Stimulated activated CD8-positive, alpha-beta memory T cell treated with anti-CD3 and anti-CD28 coated beads, Interleukin-2, amount 100 ng/mL, for 48 hours (primary cell): ENCODE measurements at regions not wholly inside any gene's neighbourhood (a gene's known extent, or its start where the extent isn't known, plus 50 kb on each side); places are given as distances from the start of the nearest gene placed in this dataset.
A peak's percentile ranks its signal among the peaks of the same experiment; 100 is the strongest.
"Not testable (repeated sequence)": the region's sequence is repeated elsewhere in the genome, so short reads cannot be mapped to it uniquely, and the experiment has no call there.

Source experiments
- DNase-seq, 2 donors: peaks; one replicate each; pipeline ENCODE4 v3.0.0-alpha.2; 2020; ENCODE audit warnings: low read depth in 2 of 2

GRCh38 chr5:42949348-42950115 is 90.6 kb downstream of the ANXA2R start:
- peak; percentile 26 to 30 for DNase-seq

- no peak for DNase-seq
These were observed 91.2 kb downstream of the ANXA2R start for GRCh38 chr5:42948961-42949347.

- no peak for DNase-seq
These were observed 95.1 kb downstream of the ANXA2R start for GRCh38 chr5:42944989-42945388.

GRCh38 chr5:42943931-42944631 is 96.0 kb downstream of the ANXA2R start:
- no peak for DNase-seq

- DNase-seq: no peak
These were observed 99.3 kb downstream of the ANXA2R start for GRCh38 chr5:42940853-42941252.

- not testable (repeated sequence) for DNase-seq
These were observed 108.1 kb downstream of the ANXA2R start for GRCh38 chr5:42932011-42932410.

- not testable (repeated sequence) for DNase-seq
These were observed 108.7 kb downstream of the ANXA2R start for GRCh38 chr5:42931451-42931850.

- no peak for DNase-seq
These were observed 109.2 kb downstream of the ANXA2R start for GRCh38 chr5:42930934-42931333.

GRCh38 chr5:42929871-42930270 is 110.2 kb downstream of the ANXA2R start:
- DNase-seq: no peak

- no peak for DNase-seq
These were observed 112.4 kb downstream of the ANXA2R start for GRCh38 chr5:42927730-42928129.

- no peak for DNase-seq
These were observed 113.0 kb upstream of the SELENOP start for GRCh38 chr5:42924686-42925085.

GRCh38 chr5:42924226-42924625 is 112.5 kb upstream of the SELENOP start:
- no peak for DNase-seq

- no peak for DNase-seq
These were observed 112.0 kb upstream of the SELENOP start for GRCh38 chr5:42923710-42924109.

- no peak for DNase-seq
These were observed 107.9 kb upstream of the SELENOP start for GRCh38 chr5:42919600-42919999.

- no peak for DNase-seq
These were observed 103.7 kb upstream of the SELENOP start for GRCh38 chr5:42915306-42915866.

- peak in 1 of 2 donors; percentile 5 for DNase-seq
These were observed 100.6 kb upstream of the SELENOP start for GRCh38 chr5:42912184-42912798.

- DNase-seq: peak; percentile 79 to 80
These were observed 97.1 kb upstream of the SELENOP start for GRCh38 chr5:42908509-42909488.

- no peak for DNase-seq
These were observed 96.4 kb upstream of the SELENOP start for GRCh38 chr5:42908086-42908485.

- DNase-seq: no peak
These were observed 94.1 kb upstream of the SELENOP start for GRCh38 chr5:42905827-42906226.

- no peak for DNase-seq
These were observed 89.0 kb upstream of the SELENOP start for GRCh38 chr5:42900734-42901133.

- DNase-seq: no peak
These were observed 87.1 kb upstream of the SELENOP start for GRCh38 chr5:42898760-42899159.
